GM23338 (cell line): ENCODE measurements at regions not wholly inside any gene's neighbourhood (a gene's known extent, or its start where the extent isn't known, plus 50 kb on each side); places are given as distances from the start of the nearest gene placed in this dataset.

Experiments
- ATAC-seq: fragments of 200-7000 bp; cut with Tn5 transposase; 3 replicates; pipeline ENCODE4 v1.9.1; 2020
- DNase-seq: peaks from one replicate; pipeline ENCODE4 v3.0.0-alpha.2; 2015; ENCODE audit warnings: low spot score
- H2AFZ ChIP-seq: fragments of 200-600 bp; sonication (generic); 2 replicates; pipeline ENCODE4 v1.8.0; 2016; ENCODE audit warnings: antibody characterized with exemption, mild to moderate bottlenecking, moderate library complexity
- H3F3A ChIP-seq: fragments of 200-600 bp; sonication (generic); replicated peaks from 2 replicates; pipeline ENCODE4 v1.8.0; 2017; ENCODE audit warnings: antibody characterized with exemption, mixed run types, low read depth
- H3K27ac ChIP-seq: fragments of 200-600 bp; sonication (generic); 2 replicates; pipeline ENCODE4 v1.6.1; 2016; ENCODE audit warnings: low read depth
- H3K27me3 ChIP-seq: fragments of 200-600 bp; sonication (generic); 2 replicates; pipeline ENCODE4 v1.8.0; 2016; ENCODE audit warnings: mild to moderate bottlenecking, mixed run types, moderate library complexity; ENCODE audit not compliant: insufficient read depth
- H3K36me3 ChIP-seq: fragments of 200-600 bp; sonication (generic); 2 replicates; pipeline ENCODE4 v1.8.0; 2016; ENCODE audit warnings: mild to moderate bottlenecking; ENCODE audit not compliant: insufficient read depth
- H3K4me1 ChIP-seq: fragments of 200-600 bp; sonication (generic); 2 replicates; pipeline ENCODE4 v1.8.0; 2016; ENCODE audit warnings: mild to moderate bottlenecking, moderate library complexity; ENCODE audit not compliant: insufficient read depth
- H3K4me2 ChIP-seq: fragments of 200-600 bp; sonication (generic); 2 replicates; pipeline ENCODE4 v1.7.1; 2017; ENCODE audit warnings: mixed run types
- H3K4me3 ChIP-seq: fragments of 200-600 bp; sonication (generic); 2 replicates; pipeline ENCODE4 v1.6.1; 2016; ENCODE audit warnings: mixed run types
- H3K79me2 ChIP-seq: fragments of 200-600 bp; sonication (generic); replicated peaks from 2 replicates; pipeline ENCODE4 v1.8.0; 2017; ENCODE audit warnings: mild to moderate bottlenecking; ENCODE audit not compliant: insufficient read depth
- H3K9me2 ChIP-seq: fragments of 200-600 bp; sonication (generic); 2 replicates; pipeline ENCODE4 v1.8.0; 2017; ENCODE audit not compliant: insufficient read depth
- H4K20me1 ChIP-seq: fragments of 200-600 bp; sonication (generic); replicated peaks from 2 replicates; pipeline ENCODE4 v1.8.0; 2017; ENCODE audit warnings: mild to moderate bottlenecking; ENCODE audit not compliant: insufficient read depth
- H3K27ac Mint-ChIP-seq: 2 replicates; pipeline ENCODE4 v1.8.0; 2020; ENCODE audit warnings: inconsistent platforms, mild to moderate bottlenecking, moderate library complexity, mixed read lengths
- H3K27me3 Mint-ChIP-seq: 3 replicates; pipeline ENCODE4 v1.8.0; 2022; ENCODE audit warnings: low read depth, mild to moderate bottlenecking, moderate library complexity, mixed read lengths, inconsistent platforms; ENCODE audit not compliant: insufficient read depth, poor library complexity
- H3K36me3 Mint-ChIP-seq: 3 replicates; pipeline ENCODE4 v1.8.0; 2021; ENCODE audit warnings: low read depth, mild to moderate bottlenecking, inconsistent platforms, moderate library complexity, mixed read lengths
- H3K4me1 Mint-ChIP-seq: 3 replicates; pipeline ENCODE4 v1.8.0; 2020; ENCODE audit warnings: mild to moderate bottlenecking, inconsistent platforms, mixed read lengths
- H3K4me3 Mint-ChIP-seq: 3 replicates; pipeline ENCODE4 v1.8.0; 2021; ENCODE audit warnings: moderate library complexity, mild to moderate bottlenecking, inconsistent platforms, mixed read lengths
- H3K9me3 Mint-ChIP-seq: 3 replicates; pipeline ENCODE4 v1.8.0; 2020; ENCODE audit warnings: moderate library complexity, mild to moderate bottlenecking, inconsistent platforms, mixed read lengths
- ETS1 ChIP-seq: IDR thresholded peaks from 2 replicates; pipeline ENCODE4 v1.6.1; 2016; ENCODE audit warnings: antibody characterized with exemption
- NANOG ChIP-seq: IDR thresholded peaks from 2 replicates; pipeline ENCODE4 v1.6.1; 2016; ENCODE audit warnings: antibody characterized with exemption, borderline replicate concordance
- ZNF114 ChIP-seq: fragments of 250-450 bp; sonication (Bioruptor Pico); IDR thresholded peaks from 2 replicates; pipeline ENCODE4 v1.5.0; 2020; ENCODE audit warnings: mild to moderate bottlenecking, moderate library complexity
- ZNF331 ChIP-seq: fragments of 250-450 bp; sonication (Bioruptor Pico); IDR thresholded peaks from 2 replicates; pipeline ENCODE4 v1.5.0; 2020; ENCODE audit warnings: low read depth, mild to moderate bottlenecking, moderate library complexity
- TF ChIP-seq, protein P1 (sequence below), 2 experiments: fragments of 200-600 bp in 1 of 2; sonication (generic) in 1 of 2; conservative IDR thresholded peaks; 2 replicates each; pipeline versions ENCODE4 v1.5.1 to v1.6.1; 2016 to 2017; ENCODE audit warnings: antibody characterized with exemption in 2 of 2, low read depth in 2 of 2, mild to moderate bottlenecking in 2 of 2, moderate library complexity in 1 of 2
- TF ChIP-seq, protein P2 (sequence below): IDR thresholded peaks from one replicate; pipeline ENCODE4 v1.6.1; 2018; ENCODE audit warnings: antibody characterized with exemption; ENCODE audit not compliant: unreplicated experiment
- TF ChIP-seq, protein P3 (sequence below): fragments of 250-450 bp; sonication (Bioruptor Pico); IDR thresholded peaks from 2 replicates; pipeline ENCODE4 v1.5.0; 2020; ENCODE audit warnings: mild to moderate bottlenecking, moderate library complexity

DNA sequence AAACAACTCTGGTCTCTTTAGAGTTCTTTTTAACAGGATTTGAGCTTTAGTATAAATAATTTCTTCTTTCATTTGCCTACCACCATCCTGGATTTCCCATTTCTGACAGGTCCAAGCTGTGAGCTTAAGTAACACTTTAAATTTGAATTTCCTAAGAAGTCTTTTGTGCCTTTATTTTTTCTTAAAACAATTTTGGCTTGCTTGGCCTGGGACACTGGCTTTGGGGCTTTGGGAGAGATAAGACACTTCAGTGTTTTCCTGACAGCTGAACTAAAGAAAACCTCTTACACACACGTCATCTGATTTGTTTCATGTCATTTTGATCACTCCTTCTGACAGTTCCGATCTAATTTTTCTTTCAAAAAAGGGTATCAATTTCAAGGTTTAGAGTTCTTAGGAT, 121.3 kb upstream of the BMPER start:
- no peaks in the 10 kb centered on the region for H4K20me1 ChIP-seq
- Mint-ChIP-seq H3K27ac (no peak overlapping the region), H3K36me3 (no peaks in the 10 kb centered on the region), H3K9me3 (no peaks in the 10 kb centered on the region), H3K4me3 (no peak overlapping the region), H3K4me1 (peaks cover 7% of the 10 kb centered on the region), H3K27me3 (peaks cover 6% of the 10 kb centered on the region)
- no peak overlapping the region for H3K4me2 ChIP-seq
- H3K4me1 ChIP-seq = no peaks in the 10 kb centered on the region
- ATAC-seq (no peak), DNase-seq (no peak)
- no peak overlapping the region for H3K27ac ChIP-seq
- H3K36me3 ChIP-seq = no peaks in the 10 kb centered on the region
- peaks cover 13% of the 10 kb centered on the region for H3K9me2 ChIP-seq
- no peaks in the 10 kb centered on the region for H3K79me2 ChIP-seq
- H2AFZ ChIP-seq = no peak overlapping the region
- no peaks in the 10 kb centered on the region for H3F3A ChIP-seq
- H3K4me3 ChIP-seq = no peak overlapping the region
- TF ChIP-seq NANOG (no peak), ETS1 (no peak), ZNF114 (CRISPR knock-in tag) (no peak), ZNF331 (CRISPR knock-in tag) (no peak)
- TF ChIP-seq, protein P1, sequence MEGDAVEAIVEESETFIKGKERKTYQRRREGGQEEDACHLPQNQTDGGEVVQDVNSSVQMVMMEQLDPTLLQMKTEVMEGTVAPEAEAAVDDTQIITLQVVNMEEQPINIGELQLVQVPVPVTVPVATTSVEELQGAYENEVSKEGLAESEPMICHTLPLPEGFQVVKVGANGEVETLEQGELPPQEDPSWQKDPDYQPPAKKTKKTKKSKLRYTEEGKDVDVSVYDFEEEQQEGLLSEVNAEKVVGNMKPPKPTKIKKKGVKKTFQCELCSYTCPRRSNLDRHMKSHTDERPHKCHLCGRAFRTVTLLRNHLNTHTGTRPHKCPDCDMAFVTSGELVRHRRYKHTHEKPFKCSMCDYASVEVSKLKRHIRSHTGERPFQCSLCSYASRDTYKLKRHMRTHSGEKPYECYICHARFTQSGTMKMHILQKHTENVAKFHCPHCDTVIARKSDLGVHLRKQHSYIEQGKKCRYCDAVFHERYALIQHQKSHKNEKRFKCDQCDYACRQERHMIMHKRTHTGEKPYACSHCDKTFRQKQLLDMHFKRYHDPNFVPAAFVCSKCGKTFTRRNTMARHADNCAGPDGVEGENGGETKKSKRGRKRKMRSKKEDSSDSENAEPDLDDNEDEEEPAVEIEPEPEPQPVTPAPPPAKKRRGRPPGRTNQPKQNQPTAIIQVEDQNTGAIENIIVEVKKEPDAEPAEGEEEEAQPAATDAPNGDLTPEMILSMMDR (conservative IDR thresholded peaks at IDR 0.05; ENCODE audit: low read depth in 2 of 2) = no peak
- TF ChIP-seq, protein P2, sequence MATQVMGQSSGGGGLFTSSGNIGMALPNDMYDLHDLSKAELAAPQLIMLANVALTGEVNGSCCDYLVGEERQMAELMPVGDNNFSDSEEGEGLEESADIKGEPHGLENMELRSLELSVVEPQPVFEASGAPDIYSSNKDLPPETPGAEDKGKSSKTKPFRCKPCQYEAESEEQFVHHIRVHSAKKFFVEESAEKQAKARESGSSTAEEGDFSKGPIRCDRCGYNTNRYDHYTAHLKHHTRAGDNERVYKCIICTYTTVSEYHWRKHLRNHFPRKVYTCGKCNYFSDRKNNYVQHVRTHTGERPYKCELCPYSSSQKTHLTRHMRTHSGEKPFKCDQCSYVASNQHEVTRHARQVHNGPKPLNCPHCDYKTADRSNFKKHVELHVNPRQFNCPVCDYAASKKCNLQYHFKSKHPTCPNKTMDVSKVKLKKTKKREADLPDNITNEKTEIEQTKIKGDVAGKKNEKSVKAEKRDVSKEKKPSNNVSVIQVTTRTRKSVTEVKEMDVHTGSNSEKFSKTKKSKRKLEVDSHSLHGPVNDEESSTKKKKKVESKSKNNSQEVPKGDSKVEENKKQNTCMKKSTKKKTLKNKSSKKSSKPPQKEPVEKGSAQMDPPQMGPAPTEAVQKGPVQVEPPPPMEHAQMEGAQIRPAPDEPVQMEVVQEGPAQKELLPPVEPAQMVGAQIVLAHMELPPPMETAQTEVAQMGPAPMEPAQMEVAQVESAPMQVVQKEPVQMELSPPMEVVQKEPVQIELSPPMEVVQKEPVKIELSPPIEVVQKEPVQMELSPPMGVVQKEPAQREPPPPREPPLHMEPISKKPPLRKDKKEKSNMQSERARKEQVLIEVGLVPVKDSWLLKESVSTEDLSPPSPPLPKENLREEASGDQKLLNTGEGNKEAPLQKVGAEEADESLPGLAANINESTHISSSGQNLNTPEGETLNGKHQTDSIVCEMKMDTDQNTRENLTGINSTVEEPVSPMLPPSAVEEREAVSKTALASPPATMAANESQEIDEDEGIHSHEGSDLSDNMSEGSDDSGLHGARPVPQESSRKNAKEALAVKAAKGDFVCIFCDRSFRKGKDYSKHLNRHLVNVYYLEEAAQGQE = no peak
- TF ChIP-seq, protein P3, sequence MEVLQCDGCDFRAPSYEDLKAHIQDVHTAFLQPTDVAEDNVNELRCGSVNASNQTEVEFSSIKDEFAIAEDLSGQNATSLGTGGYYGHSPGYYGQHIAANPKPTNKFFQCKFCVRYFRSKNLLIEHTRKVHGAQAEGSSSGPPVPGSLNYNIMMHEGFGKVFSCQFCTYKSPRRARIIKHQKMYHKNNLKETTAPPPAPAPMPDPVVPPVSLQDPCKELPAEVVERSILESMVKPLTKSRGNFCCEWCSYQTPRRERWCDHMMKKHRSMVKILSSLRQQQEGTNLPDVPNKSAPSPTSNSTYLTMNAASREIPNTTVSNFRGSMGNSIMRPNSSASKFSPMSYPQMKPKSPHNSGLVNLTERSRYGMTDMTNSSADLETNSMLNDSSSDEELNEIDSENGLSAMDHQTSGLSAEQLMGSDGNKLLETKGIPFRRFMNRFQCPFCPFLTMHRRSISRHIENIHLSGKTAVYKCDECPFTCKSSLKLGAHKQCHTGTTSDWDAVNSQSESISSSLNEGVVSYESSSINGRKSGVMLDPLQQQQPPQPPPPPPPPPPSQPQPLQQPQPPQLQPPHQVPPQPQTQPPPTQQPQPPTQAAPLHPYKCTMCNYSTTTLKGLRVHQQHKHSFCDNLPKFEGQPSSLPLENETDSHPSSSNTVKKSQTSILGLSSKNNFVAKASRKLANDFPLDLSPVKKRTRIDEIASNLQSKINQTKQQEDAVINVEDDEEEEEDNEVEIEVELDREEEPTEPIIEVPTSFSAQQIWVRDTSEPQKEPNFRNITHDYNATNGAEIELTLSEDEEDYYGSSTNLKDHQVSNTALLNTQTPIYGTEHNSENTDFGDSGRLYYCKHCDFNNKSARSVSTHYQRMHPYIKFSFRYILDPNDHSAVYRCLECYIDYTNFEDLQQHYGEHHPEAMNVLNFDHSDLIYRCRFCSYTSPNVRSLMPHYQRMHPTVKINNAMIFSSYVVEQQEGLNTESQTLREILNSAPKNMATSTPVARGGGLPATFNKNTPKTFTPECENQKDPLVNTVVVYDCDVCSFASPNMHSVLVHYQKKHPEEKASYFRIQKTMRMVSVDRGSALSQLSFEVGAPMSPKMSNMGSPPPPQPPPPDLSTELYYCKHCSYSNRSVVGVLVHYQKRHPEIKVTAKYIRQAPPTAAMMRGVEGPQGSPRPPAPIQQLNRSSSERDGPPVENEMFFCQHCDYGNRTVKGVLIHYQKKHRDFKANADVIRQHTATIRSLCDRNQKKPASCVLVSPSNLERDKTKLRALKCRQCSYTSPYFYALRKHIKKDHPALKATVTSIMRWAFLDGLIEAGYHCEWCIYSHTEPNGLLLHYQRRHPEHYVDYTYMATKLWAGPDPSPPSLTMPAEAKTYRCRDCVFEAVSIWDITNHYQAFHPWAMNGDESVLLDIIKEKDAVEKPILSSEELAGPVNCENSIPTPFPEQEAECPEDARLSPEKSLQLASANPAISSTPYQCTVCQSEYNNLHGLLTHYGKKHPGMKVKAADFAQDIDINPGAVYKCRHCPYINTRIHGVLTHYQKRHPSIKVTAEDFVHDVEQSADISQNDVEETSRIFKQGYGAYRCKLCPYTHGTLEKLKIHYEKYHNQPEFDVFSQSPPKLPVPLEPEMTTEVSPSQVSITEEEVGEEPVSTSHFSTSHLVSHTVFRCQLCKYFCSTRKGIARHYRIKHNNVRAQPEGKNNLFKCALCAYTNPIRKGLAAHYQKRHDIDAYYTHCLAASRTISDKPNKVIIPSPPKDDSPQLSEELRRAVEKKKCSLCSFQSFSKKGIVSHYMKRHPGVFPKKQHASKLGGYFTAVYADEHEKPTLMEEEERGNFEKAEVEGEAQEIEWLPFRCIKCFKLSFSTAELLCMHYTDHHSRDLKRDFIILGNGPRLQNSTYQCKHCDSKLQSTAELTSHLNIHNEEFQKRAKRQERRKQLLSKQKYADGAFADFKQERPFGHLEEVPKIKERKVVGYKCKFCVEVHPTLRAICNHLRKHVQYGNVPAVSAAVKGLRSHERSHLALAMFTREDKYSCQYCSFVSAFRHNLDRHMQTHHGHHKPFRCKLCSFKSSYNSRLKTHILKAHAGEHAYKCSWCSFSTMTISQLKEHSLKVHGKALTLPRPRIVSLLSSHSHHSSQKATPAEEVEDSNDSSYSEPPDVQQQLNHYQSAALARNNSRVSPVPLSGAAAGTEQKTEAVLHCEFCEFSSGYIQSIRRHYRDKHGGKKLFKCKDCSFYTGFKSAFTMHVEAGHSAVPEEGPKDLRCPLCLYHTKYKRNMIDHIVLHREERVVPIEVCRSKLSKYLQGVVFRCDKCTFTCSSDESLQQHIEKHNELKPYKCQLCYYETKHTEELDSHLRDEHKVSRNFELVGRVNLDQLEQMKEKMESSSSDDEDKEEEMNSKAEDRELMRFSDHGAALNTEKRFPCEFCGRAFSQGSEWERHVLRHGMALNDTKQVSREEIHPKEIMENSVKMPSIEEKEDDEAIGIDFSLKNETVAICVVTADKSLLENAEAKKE (CRISPR knock-in tag) = no peak
- no peaks in the 10 kb centered on the region for H3K27me3 ChIP-seq
